ENCODE measurements at regions not wholly inside any gene's neighbourhood (a gene's known extent, or its start where the extent isn't known, plus 50 kb on each side); places are given as distances from the start of the nearest gene placed in this dataset.

- TF ChIP-seq CTCF (IDR thresholded peaks at IDR 0.05; ENCODE audit: control insufficient read depth, insufficient read depth, low read depth, low read length, missing control alignments), result no peak
- DNase-seq (ENCODE audit: low read depth), result no peak
Observed at GRCh38 chr16:88318521-88318920, 64.2 kb upstream of the ZNF469 start.

GRCh38 chr16:88319116-88319965 lies 63.4 kb upstream of the ZNF469 start:
- H3K4me3 ChIP-seq (ENCODE audit: control insufficient read depth, low read depth, low read length), result no peak overlapping the region
- DNase-seq (ENCODE audit: low read depth), result no peak
- TF ChIP-seq CTCF (IDR thresholded peaks at IDR 0.05; ENCODE audit: control insufficient read depth, insufficient read depth, low read depth, low read length, missing control alignments), result no peak

More at GRCh38 chr16:88318521-88318920, 64.2 kb upstream of the ZNF469 start:
- no peak overlapping the region for H3K4me3 ChIP-seq (ENCODE audit: control insufficient read depth, low read depth, low read length)

GRCh38 chr16:88320947-88321634 lies 61.7 kb upstream of the ZNF469 start:
- no peak for TF ChIP-seq CTCF (IDR thresholded peaks at IDR 0.05; ENCODE audit: control insufficient read depth, insufficient read depth, low read depth, low read length, missing control alignments)
- no peak overlapping the region for H3K4me3 ChIP-seq (ENCODE audit: control insufficient read depth, low read depth, low read length)
- DNase-seq (ENCODE audit: low read depth), result no peak

GRCh38 chr16:88321635-88322499 lies 60.9 kb upstream of the ZNF469 start:
- DNase-seq (ENCODE audit: low read depth), result no peak
- TF ChIP-seq CTCF (IDR thresholded peaks at IDR 0.05; ENCODE audit: control insufficient read depth, insufficient read depth, low read depth, low read length, missing control alignments), result no peak
- H3K4me3 ChIP-seq (ENCODE audit: control insufficient read depth, low read depth, low read length), result no peak overlapping the region

- H3K4me3 ChIP-seq (ENCODE audit: control insufficient read depth, low read depth, low read length), result no peak overlapping the region
- DNase-seq (ENCODE audit: low read depth), result no peak
- no peak for TF ChIP-seq CTCF (IDR thresholded peaks at IDR 0.05; ENCODE audit: control insufficient read depth, insufficient read depth, low read depth, low read length, missing control alignments)
Observed at GRCh38 chr16:88322500-88322970, 60.2 kb upstream of the ZNF469 start.

GRCh38 chr16:88323041-88323440 lies 59.7 kb upstream of the ZNF469 start:
- H3K4me3 ChIP-seq (ENCODE audit: control insufficient read depth, low read depth, low read length), result no peak overlapping the region
- no peak for TF ChIP-seq CTCF (IDR thresholded peaks at IDR 0.05; ENCODE audit: control insufficient read depth, insufficient read depth, low read depth, low read length, missing control alignments)
- DNase-seq (ENCODE audit: low read depth), result no peak
